GM21423 (cell line): ENCODE measurements at regions not wholly inside any gene's neighbourhood (a gene's known extent, or its start where the extent isn't known, plus 50 kb on each side); places are given as distances from the start of the nearest gene placed in this dataset.
A peak's percentile ranks its signal among the peaks of the same experiment; 100 is the strongest.
"Not testable (repeated sequence)": the region's sequence is repeated elsewhere in the genome, so short reads cannot be mapped to it uniquely, and the experiment has no call there.

Source experiments
- ATAC-seq: cut with Tn5 transposase; IDR thresholded peaks from one replicate; pipeline ENCODE4 v1.9.1; 2021; ENCODE audit warnings: mild to moderate bottlenecking, moderate library complexity; ENCODE audit not compliant: unreplicated experiment

DNA sequence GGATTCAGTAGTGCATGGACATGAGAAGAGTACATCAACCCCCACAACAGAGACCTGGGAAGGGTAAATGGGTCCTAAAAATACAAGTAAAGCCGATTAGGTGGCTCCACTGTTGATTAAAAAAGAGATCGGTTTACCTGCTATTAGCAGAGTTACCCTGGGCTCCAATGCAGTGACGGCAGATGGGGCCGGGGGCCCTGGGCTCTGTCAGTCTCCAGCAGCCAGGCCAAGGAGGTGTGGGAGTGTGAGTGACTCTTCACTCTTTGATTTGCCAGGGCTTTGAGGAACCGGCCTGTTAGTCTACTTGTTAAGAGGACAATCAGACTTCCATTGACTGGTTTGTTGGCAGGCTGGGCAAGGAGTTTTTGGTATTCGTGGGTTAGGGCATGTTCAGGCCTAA lies 1368.7 kb downstream of the UQCRFS1 start:
- ATAC-seq, result no peak

DNA sequence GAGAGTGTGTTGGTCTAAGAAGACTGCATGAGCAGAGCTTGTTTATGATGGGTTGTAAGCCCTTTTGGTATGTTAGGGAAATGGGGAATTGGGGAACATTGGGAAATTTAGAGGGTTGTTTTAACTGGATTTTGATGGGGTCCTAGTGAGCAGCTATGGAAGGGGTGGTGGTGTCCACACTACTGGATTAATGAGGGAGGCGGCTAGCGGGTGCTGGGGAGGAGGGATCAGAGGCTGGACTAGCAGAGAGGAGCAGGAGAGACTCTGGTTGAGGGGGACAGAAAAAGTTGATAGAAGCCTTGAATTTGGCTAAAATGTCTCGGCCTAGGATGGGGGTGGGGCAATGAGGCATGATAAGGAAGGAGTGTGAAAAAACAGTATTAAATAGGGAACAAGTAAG lies 1369.1 kb downstream of the UQCRFS1 start:
- ATAC-seq, result no peak

DNA sequence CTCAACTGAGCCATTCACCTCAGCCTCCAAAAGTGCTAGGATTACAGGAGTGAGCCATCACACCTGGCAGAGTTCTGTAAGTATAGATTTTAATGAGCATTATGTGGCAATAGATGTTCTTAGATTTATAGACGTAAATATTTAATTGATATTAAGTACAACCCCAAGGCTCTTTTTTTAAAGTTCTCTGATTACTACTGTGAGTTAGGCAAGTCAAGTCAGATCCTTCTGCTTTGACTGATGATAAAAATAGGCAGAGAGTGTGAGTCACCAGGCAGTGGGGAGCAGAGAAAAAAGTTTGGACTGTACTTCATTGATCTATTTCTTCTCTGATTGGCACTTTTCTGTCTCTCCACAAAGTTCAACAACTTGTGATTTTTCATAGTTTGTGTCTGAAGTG lies 1379.9 kb downstream of the UQCRFS1 start:
- ATAC-seq, result no peak

DNA sequence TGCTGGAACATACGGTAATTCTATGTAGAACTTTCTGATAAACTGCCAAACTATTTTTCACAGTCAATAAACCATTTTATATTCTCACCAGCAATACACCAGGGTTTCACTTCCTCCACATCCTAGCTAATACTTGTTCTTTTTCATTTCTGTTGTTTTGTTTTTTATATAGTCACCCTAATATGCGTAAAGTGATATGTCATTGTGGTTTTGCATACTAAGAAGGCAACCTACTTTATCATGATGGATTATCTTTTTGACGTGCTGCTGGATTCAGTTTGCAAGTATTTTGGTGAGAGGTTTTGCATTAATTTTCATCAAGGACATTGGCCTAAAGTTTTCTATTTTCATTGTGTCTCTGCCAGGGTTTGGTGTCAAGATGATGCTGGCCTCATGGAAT lies 1384.1 kb downstream of the UQCRFS1 start:
- ATAC-seq, result no peak

DNA sequence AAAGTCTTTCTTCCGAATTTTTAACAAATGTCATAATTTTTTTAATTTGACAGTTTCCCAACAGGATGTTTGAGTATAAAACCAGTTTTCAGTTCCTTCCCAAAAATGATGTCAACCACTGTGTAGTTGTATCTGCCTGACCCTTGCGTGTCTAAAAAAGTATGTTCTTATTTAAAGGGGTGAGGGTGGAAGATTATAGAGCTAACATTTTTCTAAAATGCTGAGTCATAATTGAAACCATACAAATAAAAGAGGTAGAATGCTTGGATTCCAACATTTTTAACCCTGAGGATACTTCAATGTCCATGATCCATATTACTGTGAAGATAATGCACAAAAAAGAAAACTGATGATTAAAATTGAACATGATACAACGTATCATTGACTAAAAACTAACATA lies 1388.8 kb downstream of the UQCRFS1 start:
- no peak for ATAC-seq

DNA sequence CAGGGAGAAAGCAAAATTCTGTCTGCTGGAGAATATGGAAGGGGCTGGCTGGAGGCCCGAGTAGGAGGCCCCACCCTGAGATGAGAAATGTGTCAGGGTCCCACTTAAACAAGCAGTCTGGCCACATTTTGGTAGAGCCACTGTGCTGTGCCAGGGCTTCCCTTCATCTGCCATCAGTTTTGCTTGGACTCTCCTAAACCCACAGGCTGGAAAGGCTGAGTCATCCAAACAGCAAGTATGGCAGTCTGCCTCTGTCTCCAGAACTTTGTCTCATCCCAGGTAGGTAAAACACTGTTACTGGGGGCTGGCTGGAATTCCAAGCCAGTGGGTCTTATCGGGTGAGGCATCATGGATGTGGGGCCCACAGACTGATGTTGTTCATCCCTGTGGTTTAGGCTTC lies 1390.6 kb downstream of the UQCRFS1 start:
- ATAC-seq, result no peak

DNA sequence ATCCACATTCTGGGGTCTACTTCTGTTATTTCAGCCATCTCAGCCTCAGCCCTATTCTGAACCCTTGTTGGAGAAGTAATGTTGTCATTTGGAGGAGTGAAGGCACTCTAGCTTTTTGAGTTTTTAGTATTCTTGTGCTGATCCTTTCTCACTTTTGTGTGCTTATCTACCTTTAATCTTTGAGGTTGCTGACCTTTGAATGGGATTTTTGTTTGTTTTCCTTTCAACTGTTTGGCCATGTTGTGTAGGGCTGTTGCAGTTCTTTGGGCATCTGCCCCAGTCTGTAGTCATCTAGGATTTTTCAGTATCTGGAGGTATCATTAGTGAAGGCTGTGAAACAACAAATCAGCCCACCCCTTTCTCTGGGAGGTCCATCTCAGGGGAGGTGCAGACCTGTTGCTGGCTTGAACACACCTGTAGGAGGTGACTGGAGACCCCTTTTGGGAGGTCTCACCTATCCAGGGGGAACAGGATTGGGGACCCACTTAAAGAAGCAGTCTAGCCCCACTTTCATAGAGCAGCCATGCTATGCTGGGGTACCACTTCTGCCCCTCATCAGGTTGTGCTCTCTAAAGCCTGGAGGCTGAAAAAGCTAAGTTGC lies 1391.4 kb downstream of the UQCRFS1 start:
- no peak for ATAC-seq

DNA sequence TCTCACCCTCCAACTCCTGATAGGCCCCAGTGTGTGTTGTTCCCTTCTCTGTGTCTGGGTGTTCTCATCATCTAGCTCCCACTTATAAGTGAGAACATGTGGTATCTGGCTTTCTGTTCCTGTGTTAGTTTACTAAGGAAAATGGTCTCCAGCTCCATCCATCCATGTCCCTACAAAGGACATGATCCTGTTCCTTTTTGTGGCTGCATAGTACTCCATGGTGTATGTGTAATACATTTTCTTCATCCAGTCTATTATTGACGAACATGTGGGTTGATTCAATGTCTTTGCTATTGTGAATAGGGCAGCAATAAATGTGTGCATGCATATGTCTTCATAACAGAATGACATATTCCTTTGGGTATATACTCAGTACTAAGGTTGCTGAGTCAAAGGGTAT lies 1397.0 kb downstream of the UQCRFS1 start:
- ATAC-seq, result no peak

DNA sequence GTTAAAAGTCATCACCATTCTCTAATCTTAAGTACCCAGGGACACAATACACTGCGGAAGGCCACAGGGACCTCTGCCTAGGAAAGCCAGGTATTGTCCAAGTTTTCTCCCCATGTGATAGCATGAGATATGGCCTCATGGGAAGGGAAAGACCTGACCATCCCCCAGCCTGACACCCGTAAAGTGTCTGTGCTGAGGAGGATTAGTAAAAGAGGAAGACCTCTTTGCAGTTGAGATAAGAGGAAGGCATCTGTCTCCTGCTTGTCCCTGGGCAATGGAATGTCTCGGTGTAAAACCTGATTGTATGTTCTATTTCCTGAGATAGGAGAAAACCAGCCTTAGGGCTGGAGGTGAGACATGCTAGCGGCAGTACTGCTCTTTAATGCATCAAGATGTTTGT lies 1398.1 kb downstream of the UQCRFS1 start:
- ATAC-seq, result not testable (repeated sequence)

DNA sequence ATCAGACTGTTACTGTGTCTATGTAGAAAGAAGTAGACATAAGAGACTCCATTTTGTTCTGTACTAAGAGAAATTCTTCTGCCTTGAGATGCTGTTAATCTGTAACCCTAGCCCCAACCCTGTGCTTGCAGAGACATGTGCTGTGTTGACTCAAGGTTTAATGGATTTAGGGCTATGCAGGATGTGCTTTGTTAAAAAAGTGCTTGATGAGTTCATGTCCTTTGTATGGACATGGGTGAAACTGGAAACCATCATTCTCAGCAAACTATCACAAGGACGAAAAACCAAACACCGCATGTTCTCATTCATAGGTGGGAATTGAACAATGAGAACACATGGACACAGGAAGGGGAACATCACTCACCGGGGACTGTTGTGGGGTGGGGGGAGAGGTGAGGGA lies 1398.7 kb downstream of the UQCRFS1 start:
- ATAC-seq, result not testable (repeated sequence)

DNA sequence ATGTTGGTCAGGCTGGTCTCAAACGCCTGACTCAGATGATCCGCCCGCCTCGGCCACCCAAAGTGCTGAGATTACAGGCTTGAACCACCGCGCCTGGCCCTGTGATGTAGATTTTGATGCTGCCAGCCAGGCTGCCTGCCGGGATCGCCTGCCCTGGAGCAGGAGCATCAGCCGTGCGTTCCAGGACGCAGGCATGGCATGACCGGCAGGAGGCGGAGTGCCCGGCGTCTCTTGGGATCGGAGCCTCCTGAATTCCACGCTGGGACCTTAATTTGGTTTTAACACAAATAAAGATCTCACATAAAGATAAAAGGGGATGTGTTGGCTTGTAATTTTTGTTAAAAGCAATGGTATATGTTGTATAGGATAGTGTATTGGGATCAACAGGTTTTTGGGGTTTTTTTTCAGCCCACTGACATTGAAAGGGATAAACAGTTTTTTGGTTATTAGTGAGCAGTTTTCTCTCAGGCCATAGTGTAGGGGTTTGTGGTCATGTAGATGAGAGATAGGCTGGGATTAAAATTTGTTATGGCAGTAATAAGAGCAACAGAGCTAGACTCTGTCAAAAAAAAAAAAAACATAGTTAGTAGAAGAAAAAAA lies 1406.4 kb downstream of the UQCRFS1 start:
- ATAC-seq, result no peak

DNA sequence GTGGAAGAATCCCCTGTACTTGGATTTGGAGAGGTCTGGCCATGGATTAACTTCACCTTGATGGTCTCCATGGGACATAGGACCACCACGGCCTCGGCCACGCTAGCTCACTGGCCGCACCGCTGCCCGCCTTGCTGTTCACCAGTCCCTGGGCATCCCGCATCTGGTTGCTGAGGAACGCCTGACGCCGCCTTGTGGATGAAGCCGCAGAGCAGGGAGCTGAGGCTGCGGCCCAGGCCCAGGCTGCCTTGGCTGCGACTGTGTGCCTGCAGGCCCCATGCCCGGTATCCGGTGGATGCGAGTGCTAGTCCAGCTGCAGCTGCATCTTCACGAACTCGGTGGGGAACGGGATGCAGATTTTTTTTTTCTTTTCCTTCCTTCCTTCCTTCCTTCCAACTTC lies 1407.1 kb downstream of the UQCRFS1 start:
- no peak for ATAC-seq

DNA sequence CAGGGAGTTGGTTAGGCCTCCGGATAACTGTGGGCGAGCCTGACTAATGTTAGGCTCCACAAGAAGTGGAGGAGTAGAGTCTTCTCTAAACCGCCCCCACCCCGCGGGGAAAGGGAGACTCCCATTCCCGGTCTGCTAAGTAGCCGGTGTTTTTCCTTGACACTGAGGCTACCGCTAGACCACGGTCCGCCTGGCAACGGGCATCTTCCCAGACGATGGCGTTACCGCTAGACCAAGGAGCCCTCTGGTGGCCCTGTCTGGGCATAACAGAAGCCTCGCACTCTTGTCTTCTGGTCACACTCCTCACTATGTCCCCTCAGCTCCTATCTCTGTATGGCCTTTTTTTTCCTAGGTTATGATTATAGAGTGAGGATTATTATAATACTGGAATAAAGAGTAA lies 1410.7 kb downstream of the UQCRFS1 start:
- ATAC-seq, result not testable (repeated sequence)

DNA sequence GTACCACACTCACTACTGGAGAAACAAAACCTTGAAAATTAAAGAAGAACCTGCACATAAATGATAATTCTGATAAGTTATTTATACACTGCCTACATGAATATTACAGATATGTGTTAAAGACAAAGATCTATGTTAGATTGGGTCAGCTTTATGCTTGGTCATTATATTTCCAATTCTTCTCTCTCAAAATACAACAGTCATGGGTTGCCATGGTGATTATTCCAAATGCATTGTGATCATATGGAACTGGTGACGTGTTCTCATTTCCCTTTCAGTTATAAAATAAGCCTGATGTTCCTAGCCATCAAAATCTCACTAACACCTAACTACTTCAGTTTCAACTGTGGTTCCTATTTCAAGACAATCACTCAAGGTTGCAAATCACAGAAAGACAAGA lies 1416.4 kb downstream of the UQCRFS1 start:
- ATAC-seq, result no peak

DNA sequence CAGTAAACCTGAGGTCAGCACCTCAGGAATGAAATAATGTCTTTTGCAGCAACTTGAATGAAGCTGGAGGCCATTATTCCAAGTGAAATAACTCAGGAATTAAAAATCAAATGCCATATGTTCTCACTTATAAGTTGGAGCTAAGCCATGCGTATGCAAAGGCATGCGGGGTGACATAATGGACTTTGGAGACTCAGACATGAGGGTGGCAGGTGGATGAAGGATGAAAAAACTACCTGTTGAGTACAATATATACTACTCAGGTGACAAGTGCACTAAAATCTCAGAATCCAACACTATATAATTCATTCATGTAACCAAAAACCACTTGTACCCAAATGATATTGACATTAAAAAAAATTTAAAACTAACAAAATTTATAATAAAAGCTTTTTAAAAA lies 1416.9 kb downstream of the UQCRFS1 start:
- no peak for ATAC-seq

DNA sequence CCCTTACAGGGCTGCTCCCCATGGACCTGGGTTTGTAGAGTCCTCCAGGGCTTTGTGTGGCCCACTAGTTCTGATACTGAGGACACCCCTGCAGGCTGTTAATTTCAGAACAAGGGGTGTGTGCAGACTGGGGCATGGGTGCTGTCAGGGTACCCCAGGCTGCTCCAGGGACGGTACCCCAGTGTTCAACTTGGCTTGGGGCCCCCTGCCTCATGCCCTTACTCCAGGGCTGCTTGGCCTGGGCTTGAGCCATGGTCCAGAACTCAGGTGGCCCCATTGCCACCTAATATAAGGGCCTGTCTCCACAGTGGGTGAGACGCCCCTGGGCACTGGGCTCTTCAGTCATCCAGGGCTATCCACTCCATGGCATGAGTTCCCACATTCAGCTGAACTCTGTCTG lies 1417.6 kb downstream of the UQCRFS1 start:
- ATAC-seq, result no peak

DNA sequence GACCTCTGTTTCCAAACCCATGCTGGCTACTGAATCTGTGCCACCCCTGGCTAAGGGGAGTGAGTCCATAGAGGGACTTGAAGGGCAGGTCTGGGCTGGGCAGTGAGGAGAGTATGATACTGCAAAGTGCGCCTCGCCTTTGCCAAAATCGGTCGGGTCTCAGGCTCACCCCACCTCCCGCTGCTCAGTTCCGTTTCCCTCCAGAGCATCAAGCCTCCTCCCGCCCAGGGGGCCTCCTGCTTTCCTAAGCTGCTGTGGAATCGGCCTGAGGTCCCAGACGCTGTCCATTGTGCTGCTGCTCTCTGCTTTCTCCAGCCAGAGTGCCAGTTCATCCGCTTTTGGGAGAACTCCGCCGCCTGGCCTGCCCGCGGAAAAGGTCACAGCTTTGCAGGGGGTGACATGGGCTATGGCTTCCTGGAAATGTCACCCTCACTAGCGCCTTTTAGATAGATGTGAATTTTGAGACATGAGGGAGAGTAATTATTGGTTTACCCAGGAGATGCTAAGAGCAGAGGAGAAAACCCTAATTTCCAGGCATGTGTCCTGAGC lies 1418.4 kb downstream of the UQCRFS1 start:
- peak; percentile 6 for ATAC-seq

DNA sequence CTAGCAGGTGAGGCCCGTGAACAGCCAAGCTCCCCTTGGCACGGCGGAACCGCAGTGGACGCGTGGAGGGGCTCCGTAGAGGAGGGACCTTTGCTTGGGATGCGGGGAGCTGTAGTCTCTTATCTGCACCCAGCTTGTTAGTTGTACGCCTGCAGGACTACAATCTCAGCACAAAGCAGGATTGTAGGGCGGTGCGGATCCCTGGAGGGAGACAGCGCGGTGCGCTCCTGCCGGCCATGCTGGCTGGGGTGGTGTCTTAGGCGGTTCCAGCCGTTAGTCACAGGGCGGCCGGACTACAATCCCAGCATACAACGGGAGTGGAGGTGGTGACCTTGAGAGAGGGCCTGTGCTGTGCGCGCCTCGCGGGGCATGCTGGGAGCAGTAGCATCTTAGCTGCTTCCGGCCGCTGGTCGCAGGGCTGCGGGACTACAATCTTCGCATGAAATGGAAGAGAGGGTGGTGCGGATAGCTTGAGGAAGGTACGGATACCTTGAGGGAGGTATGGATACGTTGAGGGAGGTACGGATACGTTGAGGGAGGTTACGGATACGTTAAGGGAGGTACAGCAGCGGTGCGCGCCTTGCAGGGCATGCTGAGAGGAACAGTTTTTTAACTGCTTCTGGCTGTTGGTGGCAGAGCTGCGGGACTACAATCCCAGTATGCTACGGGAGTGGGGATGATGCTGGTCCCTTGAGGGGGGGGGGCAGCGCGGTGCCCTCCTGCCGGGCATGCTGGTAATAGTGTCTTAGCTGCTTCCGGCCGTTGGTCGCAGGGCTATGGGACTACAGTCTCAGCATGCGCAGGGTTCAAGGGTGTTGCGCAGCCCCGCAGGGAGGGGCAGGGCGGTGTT lies 1419.1 kb downstream of the UQCRFS1 start:
- peak; percentile 90 for ATAC-seq

DNA sequence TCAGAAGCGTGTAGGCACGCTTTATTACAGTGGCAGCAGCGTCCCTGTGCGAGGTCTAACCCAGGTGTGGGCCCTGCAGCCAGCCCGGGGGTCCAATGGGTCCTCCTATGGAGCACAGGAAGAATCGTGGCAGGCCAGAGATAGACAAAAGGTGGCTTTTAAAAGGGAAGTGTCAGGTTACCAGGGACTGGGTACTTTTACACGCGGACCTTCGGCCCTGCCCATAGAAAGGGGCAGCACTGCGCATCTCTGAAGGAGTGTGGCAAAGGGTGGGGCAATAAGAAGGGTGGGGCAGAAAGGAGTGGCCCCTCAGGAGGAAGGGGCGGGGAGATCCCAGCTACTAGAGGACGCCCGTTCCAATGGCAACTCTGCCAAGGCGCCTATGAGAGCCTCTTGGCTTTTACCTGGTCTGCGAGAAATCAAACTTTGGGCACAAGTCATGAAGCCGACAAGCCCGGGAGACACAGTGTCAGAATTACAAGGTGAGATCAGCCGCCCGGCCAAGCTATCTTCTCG lies 1419.8 kb downstream of the UQCRFS1 start:
- peak; percentile 73 for ATAC-seq

DNA sequence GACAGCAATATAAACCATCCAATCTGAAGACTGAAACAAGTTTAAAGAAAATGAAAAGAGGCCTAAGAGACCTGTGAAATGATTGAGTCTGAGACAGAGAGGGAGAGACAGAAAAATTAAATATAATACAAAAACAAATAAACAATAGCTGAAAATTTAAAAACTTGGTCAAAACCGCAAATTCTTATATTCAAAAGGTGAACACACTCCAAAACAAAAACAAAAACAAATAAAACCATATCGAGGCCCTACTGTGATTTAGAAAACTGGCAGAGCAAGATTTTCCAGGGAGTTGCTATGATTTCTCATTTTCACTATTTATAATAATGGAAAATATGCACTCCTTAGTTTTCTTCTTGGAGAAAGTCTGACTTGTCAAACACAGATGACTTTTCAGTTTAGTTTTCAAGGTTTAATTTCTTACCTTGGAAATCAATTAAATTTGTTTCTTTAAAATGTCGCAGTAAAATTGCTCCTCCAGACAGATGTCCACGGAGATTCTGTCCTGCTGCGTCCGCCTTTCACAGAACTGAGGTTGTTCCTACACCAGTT lies 1420.3 kb downstream of the UQCRFS1 start:
- no peak for ATAC-seq

DNA sequence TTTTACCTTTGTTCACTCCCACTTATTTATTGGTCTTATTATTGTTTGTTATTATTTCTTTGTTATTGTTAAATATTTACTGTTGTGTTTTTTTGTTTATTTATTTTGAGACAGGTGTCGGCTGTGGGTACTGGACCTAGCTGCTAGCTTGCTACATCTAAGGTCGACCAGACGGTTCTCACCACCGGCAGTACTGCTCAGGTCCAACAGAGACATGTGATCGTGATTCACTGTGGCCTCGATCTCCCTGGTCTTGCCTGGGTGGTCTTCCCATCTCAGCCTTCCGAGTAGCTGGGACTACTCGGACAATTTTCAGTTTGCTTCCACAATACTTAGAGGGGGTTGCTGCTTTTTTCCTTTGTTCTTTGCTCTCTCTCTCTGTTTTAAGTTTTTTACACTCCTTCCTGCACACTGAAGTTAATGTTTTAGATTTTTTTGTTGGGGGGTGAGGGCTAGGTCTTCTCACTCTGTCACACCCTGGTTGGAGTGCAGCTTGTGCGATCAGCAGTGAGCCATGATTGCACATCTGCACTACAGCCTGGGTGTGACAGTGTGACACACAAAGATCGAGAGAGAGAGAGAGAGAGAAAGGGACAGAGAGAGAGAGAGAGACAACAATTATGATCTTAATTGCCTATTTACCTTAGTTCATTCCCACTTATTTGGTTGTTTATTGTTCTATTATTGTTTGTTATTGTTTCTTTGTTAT lies 1432.4 kb downstream of the UQCRFS1 start:
- no peak for ATAC-seq
